UCSD-AML1 (cell line): ENCODE measurements at regions not wholly inside any gene's neighbourhood (a gene's known extent, or its start where the extent isn't known, plus 50 kb on each side); places are given as distances from the start of the nearest gene placed in this dataset.
"Not testable (repeated sequence)": the region's sequence is repeated elsewhere in the genome, so short reads cannot be mapped to it uniquely, and the experiment has no call there.

Source experiments
- DNase-seq: peaks from one replicate; lab custom pipeline; 2025; ENCODE audit not compliant: unreplicated experiment; lab: John Stamatoyannopoulos, UW

DNA sequence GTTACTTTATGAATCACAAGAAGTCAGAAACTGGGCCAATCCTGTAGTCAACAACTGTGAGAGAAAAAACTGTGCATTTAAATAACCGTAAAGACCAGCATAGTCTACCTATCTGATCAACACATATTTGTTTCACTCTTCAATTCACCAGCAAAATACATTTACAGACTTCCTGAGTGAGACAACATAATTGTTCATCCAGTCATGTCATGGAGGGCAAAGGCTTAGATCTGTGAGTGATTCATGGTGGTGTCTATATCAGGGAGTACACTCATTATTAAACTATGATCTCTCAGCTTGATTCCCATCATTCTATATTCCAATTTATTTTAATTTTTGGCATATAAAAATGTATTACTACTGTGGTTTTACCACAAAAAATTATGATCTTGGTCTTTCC, 694.6 kb downstream of the DNAH5 start:
- DNase-seq = no peak

DNA sequence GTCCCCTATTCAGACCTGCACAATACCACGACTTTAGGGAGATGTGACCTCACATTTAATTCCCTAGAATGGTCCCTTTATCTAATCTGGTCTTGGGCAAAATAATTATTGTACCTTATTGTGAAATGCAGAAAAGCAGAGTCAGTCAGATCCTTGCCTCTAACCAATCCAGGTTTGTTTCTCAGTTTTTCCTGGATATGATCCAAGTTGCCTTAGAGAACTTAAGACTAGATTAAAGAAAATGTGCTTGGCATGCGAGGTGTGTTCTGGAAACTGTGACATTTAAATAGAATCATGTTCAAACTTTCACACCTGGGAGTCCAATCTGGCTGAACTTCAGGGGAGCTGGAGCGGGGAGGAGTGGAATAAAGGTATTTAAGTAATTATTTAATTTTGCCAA, 696.2 kb downstream of the DNAH5 start:
- no peak for DNase-seq

DNA sequence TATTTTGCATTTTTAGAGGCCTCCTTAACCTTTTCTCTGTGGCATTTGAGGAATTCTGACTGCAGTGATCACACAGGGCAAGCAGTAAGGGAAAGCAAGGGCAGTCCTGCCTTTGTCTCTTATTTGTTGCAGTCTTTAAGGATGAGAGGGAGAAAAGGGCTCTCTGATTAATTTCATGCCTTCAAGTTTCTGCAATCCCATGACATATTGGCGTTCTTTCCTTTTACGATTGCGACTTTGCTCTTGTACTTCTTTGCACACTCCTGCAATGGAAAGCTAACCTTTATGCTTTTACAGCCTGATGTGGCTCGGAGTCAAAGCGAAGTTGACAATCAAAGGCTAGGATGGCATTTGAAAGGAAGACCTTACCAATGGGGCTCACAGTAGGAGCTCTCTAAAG, 698.4 kb downstream of the DNAH5 start:
- no peak for DNase-seq

DNA sequence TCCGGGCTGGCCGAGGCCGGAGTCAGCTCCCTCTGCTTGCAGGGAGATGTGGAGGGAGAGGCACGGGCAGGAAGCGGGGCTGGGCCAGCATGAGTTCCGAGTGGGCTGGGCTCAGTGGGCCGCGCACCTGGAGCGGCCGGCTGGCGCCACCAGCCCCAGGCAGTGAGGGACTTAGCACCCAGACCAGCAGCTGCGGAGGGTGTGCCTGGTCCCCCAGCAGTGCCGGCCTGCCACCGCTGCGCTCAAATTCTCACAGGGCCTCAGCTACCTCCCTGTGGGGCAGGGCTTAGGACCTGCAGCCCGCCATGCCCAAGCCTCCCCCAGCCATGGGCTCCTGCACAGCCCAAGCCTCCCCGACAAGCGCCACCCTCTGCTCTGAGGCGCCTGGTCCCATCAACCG, 700.3 kb downstream of the DNAH5 start:
- no peak for DNase-seq

GRCh38 chr5:13227513-13227912, 717.0 kb downstream of the DNAH5 start:
- no peak for DNase-seq

DNA sequence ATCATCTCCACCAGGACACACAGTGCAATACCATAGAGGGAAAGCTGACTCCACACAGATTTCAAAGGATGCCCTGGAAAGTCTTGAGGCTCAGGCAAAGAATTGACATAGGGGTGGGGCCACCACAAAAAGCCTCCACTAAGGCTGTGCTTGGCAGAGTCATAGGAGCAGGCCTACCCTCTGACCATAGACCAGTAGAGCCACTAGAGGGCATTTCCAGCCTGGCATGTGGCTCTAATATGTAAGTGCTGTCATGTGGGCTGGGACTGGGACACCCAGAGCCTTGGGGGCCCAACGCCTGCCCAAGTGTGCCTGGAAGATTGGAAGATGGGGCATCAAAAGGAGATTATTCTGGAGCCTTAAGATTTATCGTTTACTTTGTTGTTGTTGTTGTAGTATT, 726.0 kb downstream of the DNAH5 start:
- no peak for DNase-seq

DNA sequence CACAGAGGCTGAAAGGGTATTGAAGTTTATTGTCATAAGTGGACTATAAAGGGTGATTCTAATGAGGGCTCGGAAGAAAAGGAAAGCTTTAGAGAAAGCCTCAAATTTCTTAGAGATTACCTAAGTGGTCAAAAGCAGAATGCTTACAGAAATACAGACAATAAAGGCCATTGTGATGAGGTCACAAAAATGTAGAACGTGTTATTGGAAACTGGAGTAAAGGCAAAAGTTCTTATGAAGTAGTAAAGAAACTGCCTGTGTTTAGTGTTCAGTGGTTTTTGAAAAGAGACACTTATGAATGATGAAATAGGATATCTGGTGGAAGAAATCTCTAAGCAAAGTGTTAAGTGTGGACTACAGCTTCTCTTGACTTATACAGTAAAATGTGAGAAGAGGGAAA, 726.9 kb downstream of the DNAH5 start:
- DNase-seq = no peak

- no peak for DNase-seq
These were observed 728.7 kb downstream of the DNAH5 start for GRCh38 chr5:13215806-13216205.

- DNase-seq = no peak
These were observed 729.1 kb downstream of the DNAH5 start for GRCh38 chr5:13215370-13215769.

- no peak for DNase-seq
These were observed 730.3 kb downstream of the DNAH5 start for GRCh38 chr5:13214182-13214581.

- DNase-seq = no peak
These were observed 731.6 kb downstream of the DNAH5 start for GRCh38 chr5:13212886-13213285.

GRCh38 chr5:13211064-13211463, 733.4 kb downstream of the DNAH5 start:
- no peak for DNase-seq

- no peak for DNase-seq
These were observed 737.4 kb downstream of the DNAH5 start for GRCh38 chr5:13207112-13207511.

- DNase-seq = no peak
These were observed 743.5 kb downstream of the DNAH5 start for GRCh38 chr5:13201022-13201421.

- DNase-seq = not testable (repeated sequence)
These were observed 746.3 kb downstream of the DNAH5 start for GRCh38 chr5:13198226-13198625.

GRCh38 chr5:13189532-13189931, 755.0 kb downstream of the DNAH5 start:
- no peak for DNase-seq

GRCh38 chr5:13188371-13188770, 756.1 kb downstream of the DNAH5 start:
- DNase-seq = no peak

GRCh38 chr5:13187186-13187585, 757.3 kb downstream of the DNAH5 start:
- no peak for DNase-seq

DNA sequence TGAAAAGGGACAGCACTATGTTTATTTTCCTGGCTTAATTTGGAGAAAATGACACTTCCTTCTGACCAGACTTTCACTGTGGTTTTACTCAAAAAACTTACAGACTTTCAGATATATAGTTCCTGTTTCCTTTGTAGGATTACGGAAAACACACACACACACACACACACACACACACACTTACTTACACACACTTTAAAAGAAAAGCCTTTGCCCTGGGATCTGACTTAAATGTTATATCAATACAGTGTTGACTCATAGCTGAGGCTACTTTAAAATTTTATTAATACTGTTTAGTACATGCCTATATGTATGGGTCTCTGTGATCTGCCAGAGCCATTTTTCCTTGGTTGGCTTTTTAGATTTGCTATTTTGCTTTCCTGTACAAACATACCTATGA, 758.3 kb downstream of the DNAH5 start:
- DNase-seq = no peak

DNA sequence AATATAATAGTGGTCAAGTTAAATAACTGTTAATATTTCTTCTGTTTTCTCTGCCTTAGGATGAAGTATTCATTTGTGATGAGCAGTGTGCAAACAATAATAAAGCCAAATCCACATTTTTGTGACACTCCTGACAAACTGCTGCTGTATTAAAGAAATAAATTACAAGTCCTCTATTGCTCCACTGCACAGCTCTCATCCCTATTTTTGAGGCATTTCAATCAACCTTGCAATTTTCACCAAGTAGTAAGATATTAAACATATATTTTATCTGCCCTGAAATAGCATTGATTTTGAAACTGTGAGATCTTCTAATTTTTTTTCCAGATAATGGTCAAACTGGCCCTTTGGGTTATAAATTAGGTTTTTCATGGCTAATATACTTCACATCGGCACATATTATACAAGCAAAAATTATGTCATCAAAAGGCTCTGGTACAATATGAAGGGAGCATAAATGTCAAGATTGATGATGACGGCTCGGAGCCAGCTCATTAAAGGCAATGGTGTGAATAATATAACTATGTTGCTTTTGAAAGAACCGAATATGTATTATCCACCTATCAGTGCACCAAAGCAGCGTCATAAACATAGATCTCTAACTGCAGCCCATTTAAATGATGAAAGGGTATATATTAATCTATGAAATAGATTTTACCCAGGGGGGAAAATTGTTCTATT, 764.9 kb downstream of the DNAH5 start:
- no peak for DNase-seq

DNA sequence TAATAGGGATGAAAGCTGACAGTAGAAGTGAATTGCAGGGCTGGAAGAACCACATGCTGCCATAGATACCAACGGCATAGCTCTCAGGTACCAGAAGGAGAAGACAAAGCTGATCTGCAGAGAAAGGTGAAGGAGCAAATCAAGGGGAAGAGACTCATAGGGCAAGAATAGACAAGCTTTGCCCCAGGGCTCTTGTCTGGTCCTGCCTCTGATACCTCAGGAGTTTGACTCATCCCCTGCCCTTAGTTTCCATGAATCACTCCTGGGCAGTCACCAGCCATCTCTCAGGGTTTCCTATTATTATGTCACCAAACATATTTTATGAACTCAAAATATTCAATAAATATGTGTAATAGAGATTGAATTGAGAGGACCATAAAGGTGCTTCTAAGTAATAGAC, 800.9 kb downstream of the DNAH5 start:
- DNase-seq = no peak

- no peak for DNase-seq
These were observed 801.3 kb downstream of the DNAH5 start for GRCh38 chr5:13143214-13143613.

DNA sequence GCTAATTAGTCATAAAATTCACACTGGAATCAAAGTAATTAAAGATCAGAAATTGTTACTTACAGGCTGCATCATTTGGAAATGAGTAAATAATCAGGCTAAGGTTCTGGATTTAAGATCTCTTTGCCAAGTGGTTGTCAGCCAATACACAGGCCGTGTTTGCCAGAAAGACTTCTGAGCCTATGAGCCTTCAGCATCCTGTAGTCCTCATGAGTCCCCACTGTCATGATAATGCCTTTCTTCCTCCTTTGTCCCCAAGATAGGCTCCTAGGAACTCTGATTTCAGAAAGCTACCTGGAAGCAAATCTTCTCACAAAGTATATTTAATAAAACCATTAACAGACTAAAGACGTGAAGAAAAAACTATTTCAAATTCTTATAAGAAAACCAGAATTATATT, 810.5 kb downstream of the DNAH5 start:
- no peak for DNase-seq

DNA sequence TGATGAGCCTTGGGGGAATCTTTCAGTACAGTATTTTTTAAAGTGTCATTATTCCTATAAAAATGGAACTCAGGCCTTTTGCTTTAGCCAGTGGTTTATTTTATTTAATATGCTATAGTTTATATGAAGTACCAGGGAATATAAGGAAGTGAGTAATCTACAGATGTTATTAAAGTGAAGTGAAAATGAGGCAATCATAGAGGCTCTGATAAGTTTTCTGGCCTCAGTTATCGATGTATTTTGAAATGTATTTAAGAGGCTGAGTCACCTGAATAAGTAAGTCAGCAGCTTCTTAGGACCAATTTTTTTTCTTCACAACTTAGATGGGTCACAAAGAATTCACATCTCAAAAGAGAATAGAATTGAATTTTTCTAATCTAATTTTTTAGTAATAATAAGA, 829.0 kb downstream of the DNAH5 start:
- DNase-seq = no peak
